Calu3 (cell line): ENCODE measurements at regions not wholly inside any gene's neighbourhood (a gene's known extent, or its start where the extent isn't known, plus 50 kb on each side); places are given as distances from the start of the nearest gene placed in this dataset.

Source experiments
- BruUV-seq: library from RNA; stranded (reverse); fragments of 400-500 nt; replicated peaks from 2 replicates; lab custom pipeline; 2021; lab: Mats Ljungman, UMichigan
- CTCF ChIA-PET: fragments of 300-600 bp; sonication (Branson Sonifier 250); formaldehyde crosslinking; loops from one replicate; lab custom pipeline; 2022; ENCODE audit warnings: antibody characterized with exemption; lab: Charles Lee
- DNase-seq: peaks from one replicate; pipeline ENCODE4 v3.0.0; 2022
- H3K27ac Mint-ChIP-seq: one replicate; pipeline ENCODE4 v1.8.0; 2022; ENCODE audit warnings: mixed read lengths; ENCODE audit not compliant: unreplicated experiment
- H3K27me3 Mint-ChIP-seq: one replicate; pipeline ENCODE4 v1.8.0; 2022; ENCODE audit warnings: mixed read lengths; ENCODE audit not compliant: unreplicated experiment
- H3K36me3 Mint-ChIP-seq: one replicate; pipeline ENCODE4 v1.8.0; 2022; ENCODE audit warnings: mild to moderate bottlenecking, moderate library complexity, mixed read lengths; ENCODE audit not compliant: insufficient read depth, unreplicated experiment
- H3K4me1 Mint-ChIP-seq: one replicate; pipeline ENCODE4 v1.8.0; 2022; ENCODE audit warnings: mild to moderate bottlenecking, low read depth, mixed read lengths; ENCODE audit not compliant: unreplicated experiment
- H3K4me3 Mint-ChIP-seq: one replicate; pipeline ENCODE4 v1.8.0; 2022; ENCODE audit warnings: mild to moderate bottlenecking, low read depth, moderate library complexity, mixed read lengths; ENCODE audit not compliant: unreplicated experiment
- H3K9me3 Mint-ChIP-seq: one replicate; pipeline ENCODE4 v1.8.0; 2022; ENCODE audit warnings: low read depth, mixed read lengths; ENCODE audit not compliant: unreplicated experiment
- CTCF ChIP-seq: fragments of 200-600 bp; IDR thresholded peaks from one replicate; pipeline ENCODE4 v1.8.0; 2022; ENCODE audit warnings: antibody characterized with exemption; ENCODE audit not compliant: unreplicated experiment
- intact Hi-C: fragments of 100-400 bp; cut with micrococcal nuclease; formaldehyde crosslinking; loops from one replicate; pipeline ENCODE4 v1.10.0; 2022; ENCODE audit not compliant: unreplicated experiment

GRCh38 chr13:34207872-34208271, 389.9 kb downstream of the RFC3 start:
- DNase-seq = no peak
- peak overlapping the region; percentile 56 for H3K27ac Mint-ChIP-seq

GRCh38 chr13:34208336-34208735, 390.4 kb downstream of the RFC3 start:
- no peak for DNase-seq
- peak overlapping the region; percentile 56 for H3K27ac Mint-ChIP-seq
- H3K4me1 Mint-ChIP-seq = peaks cover 14% of the 10 kb centered on the region
- H3K36me3 Mint-ChIP-seq = no peaks in the 10 kb centered on the region
- H3K9me3 Mint-ChIP-seq = no peaks in the 10 kb centered on the region
- CTCF ChIA-PET = no interaction called here
- intact Hi-C loops = no loop called here
- no TSS peak for BruUV-seq
- H3K4me3 Mint-ChIP-seq = no peak overlapping the region
- H3K27me3 Mint-ChIP-seq = no peaks in the 10 kb centered on the region
- TF ChIP-seq CTCF = no peak

More at GRCh38 chr13:34207872-34208271, 389.9 kb downstream of the RFC3 start:
- intact Hi-C loops = no loop called here
- Mint-ChIP-seq H3K27me3 (no peaks in the 10 kb centered on the region), H3K4me3 (no peak overlapping the region), H3K9me3 (no peaks in the 10 kb centered on the region), H3K4me1 (peaks cover 14% of the 10 kb centered on the region), H3K36me3 (no peaks in the 10 kb centered on the region)
- CTCF ChIA-PET = interaction anchor here (0.5 kb wide), 1 partner anchor 734 kb away, joined by 3 read pairs; the partner anchor contains the start of gene NBEA
- BruUV-seq = no TSS peak
- TF ChIP-seq CTCF = no peak

GRCh38 chr13:34210341-34210740, 392.4 kb downstream of the RFC3 start:
- DNase-seq = no peak
- intact Hi-C loops = no loop called here
- Mint-ChIP-seq H3K4me3 (no peak overlapping the region), H3K27me3 (no peaks in the 10 kb centered on the region), H3K9me3 (peaks cover 3% of the 10 kb centered on the region), H3K27ac (no peak overlapping the region), H3K4me1 (peaks cover 14% of the 10 kb centered on the region), H3K36me3 (no peaks in the 10 kb centered on the region)
- CTCF ChIA-PET = no interaction called here
- no TSS peak for BruUV-seq
- TF ChIP-seq CTCF = no peak

- no peak for TF ChIP-seq CTCF
- no peak overlapping the region for H3K27ac Mint-ChIP-seq
- H3K9me3 Mint-ChIP-seq = peaks cover 3% of the 10 kb centered on the region
- intact Hi-C loops = no loop called here
- no peaks in the 10 kb centered on the region for H3K4me1 Mint-ChIP-seq
- H3K27me3 Mint-ChIP-seq = no peaks in the 10 kb centered on the region
- CTCF ChIA-PET = no interaction called here
- no peak for DNase-seq
- H3K4me3 Mint-ChIP-seq = no peak overlapping the region
- BruUV-seq = no TSS peak
- H3K36me3 Mint-ChIP-seq = no peaks in the 10 kb centered on the region
Observed at GRCh38 chr13:34214686-34215085, 396.7 kb downstream of the RFC3 start.
